ENCODE measurements at regions not wholly inside any gene's neighbourhood (a gene's known extent, or its start where the extent isn't known, plus 50 kb on each side); places are given as distances from the start of the nearest gene placed in this dataset.

DNA sequence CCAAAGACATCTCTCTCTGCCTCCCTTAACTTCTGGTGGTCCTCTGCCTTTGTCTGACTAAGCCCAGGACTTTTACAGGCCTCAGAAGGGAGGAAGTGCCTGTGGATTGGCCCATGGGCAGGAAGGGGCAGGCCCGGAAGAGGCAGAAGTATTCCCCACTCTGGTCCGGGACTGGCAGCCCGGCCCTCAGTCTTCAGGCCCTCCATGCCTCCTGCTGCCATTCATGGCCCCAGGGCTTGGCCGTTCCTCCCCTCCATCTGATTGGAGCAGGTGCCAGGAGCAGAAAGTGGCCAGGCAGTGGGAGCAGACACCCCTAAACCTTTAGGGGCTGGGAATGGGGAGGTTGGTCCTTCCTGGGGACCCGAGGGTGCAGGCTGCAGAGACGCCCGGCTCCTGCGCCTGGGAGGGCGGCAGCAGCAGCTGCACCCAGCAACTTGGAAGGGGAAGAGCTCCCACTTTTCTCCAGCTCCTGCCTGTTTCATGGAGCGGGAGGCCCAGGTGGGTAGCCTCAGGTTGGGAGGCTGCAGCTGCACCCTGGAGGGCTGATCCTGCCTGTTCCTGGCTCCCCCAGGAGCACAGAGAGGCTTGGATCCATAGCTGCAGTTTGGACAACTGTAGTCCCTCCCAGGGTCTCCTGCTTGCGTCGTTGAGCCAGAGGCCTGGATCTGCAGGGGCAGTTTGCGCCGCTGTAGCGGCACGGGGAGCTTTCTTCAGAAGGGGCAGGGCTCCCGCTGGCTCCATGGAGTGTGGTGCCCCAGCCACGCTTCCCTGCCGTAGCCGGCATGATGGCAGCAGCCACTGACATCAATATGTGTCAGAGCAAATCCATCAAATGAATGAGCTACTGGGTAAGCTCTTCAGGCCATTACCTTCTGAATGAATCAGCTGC is 661.5 kb upstream of the NUDT12 start:
- BruUV-seq (replicated peaks) = no TSS peak
- CTCF ChIA-PET = no interaction called here
- no peak overlapping the region for H3K27ac ChIP-seq (ENCODE audit: insufficient read depth, low read length)

More for the DNA sequence above, 661.5 kb upstream of the NUDT12 start:
- Histone ChIP-seq H2BK15ac (ENCODE audit: low read depth, low read length) (no peak overlapping the region), H3K4me3 (ENCODE audit: insufficient read depth, low read depth, low read length) (no peak overlapping the region), H3K18ac (ENCODE audit: low read depth, low read length) (no peak overlapping the region), H4K5ac (ENCODE audit: low read depth, low read length) (no peak overlapping the region), H2BK120ac (ENCODE audit: low read depth, low read length) (no peak overlapping the region), H3K23ac (ENCODE audit: low read depth, low read length) (no peak overlapping the region), H2AK9ac (replicated peaks; ENCODE audit: low read depth, low read length, poor library complexity) (no peak overlapping the region), H3K56ac (ENCODE audit: extremely low read depth, insufficient read depth, low read length) (no peak overlapping the region), H3K36me3 (ENCODE audit: control insufficient read depth, insufficient read depth, low read length) (no peaks in the 10 kb centered on the region), H3K14ac (replicated peaks; ENCODE audit: low read depth, low read length) (no peak overlapping the region), H3K4me1 (ENCODE audit: control insufficient read depth, insufficient read depth, low read length) (no peaks in the 10 kb centered on the region), H3K4me2 (ENCODE audit: low read depth, low read length) (no peak overlapping the region), H2AFZ (replicated peaks; ENCODE audit: low read length, poor library complexity) (no peak overlapping the region), H3K9ac (ENCODE audit: low read depth, low read length) (no peak overlapping the region), H4K8ac (ENCODE audit: low read depth in 2 of 2, low read length in 2 of 2) (no peak overlapping the region), H3K27me3 (ENCODE audit: control insufficient read depth, insufficient read depth, low read length) (no peaks in the 10 kb centered on the region), H2AK5ac (ENCODE audit: low read depth, low read length) (no peak overlapping the region), H4K20me1 (ENCODE audit: insufficient read depth, low read length) (no peaks in the 10 kb centered on the region), H3K9me1 (ENCODE audit: insufficient read depth, low read length) (no peaks in the 10 kb centered on the region), H2BK5ac (ENCODE audit: low read depth, low read length, poor library complexity, severe bottlenecking) (no peak overlapping the region), H3K9me3 (ENCODE audit: control insufficient read depth, insufficient read depth, low read length) (no peaks in the 10 kb centered on the region; the same call in 1 of the 2 replicates), H3K4ac (ENCODE audit: low read depth, low read length) (no peak overlapping the region), H2BK20ac (ENCODE audit: low read depth, low read length) (no peak overlapping the region), H3K79me1 (ENCODE audit: low read depth in 1 of 2, low read length in 2 of 2) (no peaks in the 10 kb centered on the region), H4K91ac (ENCODE audit: insufficient read depth, low read depth, low read length) (no peak overlapping the region)
- POLR2A ChIA-PET (ENCODE audit: unreplicated experiment) = no interaction called here
- in situ Hi-C loops (cut with MboI; ENCODE audit: low sequenced_read_pairs) = no loop called here
- WGBS, 2 experiments (ENCODE audit: extremely low coverage in 2 of 2, insufficient read length in 1 of 2) = 93% methylated on average over 10 of the region's 20 CpGs; no CpG with 5 or more reads in 1 of the 2 experiments
- dilution Hi-C loops (cut with HindIII; ENCODE audit: low sequenced_read_pairs, unreplicated experiment) = no loop called here
- ATAC-seq (ENCODE audit: low read depth) = no peak
- TF ChIP-seq MXI1 (IDR thresholded peaks at IDR 0.05; ENCODE audit: borderline replicate concordance, low read depth, low read length) = no peak
- TF ChIP-seq, protein P1, sequence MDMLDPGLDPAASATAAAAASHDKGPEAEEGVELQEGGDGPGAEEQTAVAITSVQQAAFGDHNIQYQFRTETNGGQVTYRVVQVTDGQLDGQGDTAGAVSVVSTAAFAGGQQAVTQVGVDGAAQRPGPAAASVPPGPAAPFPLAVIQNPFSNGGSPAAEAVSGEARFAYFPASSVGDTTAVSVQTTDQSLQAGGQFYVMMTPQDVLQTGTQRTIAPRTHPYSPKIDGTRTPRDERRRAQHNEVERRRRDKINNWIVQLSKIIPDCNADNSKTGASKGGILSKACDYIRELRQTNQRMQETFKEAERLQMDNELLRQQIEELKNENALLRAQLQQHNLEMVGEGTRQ (IDR thresholded peaks at IDR 0.05; ENCODE audit: low read depth, low read length) = no peak
- no peak for TF ChIP-seq SMC3 (IDR thresholded peaks at IDR 0.05; ENCODE audit: low read depth, low read length)
- TF ChIP-seq BHLHE40 (IDR thresholded peaks at IDR 0.05; ENCODE audit: low read depth, low read length) = no peak
- intact Hi-C loops (cut with micrococcal nuclease) = no loop called here
- no peak for DNase-seq

Measured in IMR-90 (cell line).